ENCODE measurements at regions not wholly inside any gene's neighbourhood (a gene's known extent, or its start where the extent isn't known, plus 50 kb on each side); places are given as distances from the start of the nearest gene placed in this dataset.

DNA sequence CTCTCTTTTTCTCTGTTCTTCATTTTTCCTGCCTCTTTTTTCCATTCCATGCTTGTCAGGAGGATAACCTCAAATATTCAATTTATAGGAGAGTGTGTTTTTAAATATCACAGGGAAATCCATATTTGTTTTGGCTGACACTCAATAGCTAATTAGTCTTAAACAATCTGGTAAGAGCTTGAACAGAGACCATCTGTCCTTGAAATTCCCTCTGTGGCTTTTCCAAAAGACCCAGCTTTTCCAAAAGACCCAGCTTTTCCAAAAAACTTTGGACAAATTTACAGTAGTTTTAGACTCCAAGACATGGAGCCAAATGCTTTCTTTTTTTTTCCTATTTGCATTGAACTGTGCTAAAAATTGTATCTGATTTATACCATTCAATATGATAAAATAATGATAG is 127.4 kb upstream of the FAM83B start:
- no peak for DNase-seq

- no peak for DNase-seq
Observed at GRCh38 chr6:54719633-54720032, 126.9 kb upstream of the FAM83B start.

- no peak for DNase-seq
Observed at GRCh38 chr6:54722328-54722727, 124.2 kb upstream of the FAM83B start.

GRCh38 chr6:54729716-54730115 is 116.9 kb upstream of the FAM83B start:
- DNase-seq, result no peak

DNA sequence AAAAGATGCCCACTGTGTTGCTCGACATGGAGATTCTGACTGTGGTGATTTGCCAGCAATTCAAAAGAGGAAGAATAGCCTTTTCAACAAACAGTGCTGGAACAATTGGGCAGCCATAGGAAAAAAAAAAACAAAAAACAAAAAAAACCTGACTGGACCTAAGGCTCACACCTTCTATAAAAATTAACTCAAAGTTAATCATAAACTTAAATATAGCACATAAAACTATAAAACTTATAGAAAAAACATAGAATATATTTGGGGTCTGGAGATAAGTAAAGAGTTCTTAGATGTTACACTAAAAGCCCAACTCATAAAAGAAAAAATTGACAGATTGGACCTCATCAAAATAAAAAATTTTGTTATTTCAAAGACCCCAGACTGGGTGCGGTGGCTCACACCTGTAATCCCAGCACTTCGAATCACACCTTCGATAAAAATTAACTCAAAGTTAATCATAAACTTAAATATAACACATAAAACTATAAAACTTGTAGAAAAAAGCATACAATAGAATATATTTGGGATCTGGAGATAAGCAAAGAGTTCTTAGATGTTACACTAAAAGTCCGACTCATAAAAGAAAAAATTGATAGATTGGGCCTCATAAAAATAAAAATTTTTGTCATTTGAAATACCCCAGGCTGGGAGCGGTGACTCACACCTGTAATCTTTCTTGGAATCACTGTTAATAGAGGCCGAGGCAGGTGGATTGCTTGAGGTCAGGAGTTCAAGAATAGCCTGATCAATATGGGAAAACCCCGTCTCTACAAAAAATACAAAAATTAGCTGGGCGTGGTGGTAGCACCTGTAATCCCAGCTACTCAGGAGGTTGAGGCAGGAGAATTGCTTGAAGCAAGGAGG is 115.6 kb upstream of the FAM83B start:
- DNase-seq, result no peak

- DNase-seq, result no peak
Observed at GRCh38 chr6:54737247-54737646, 109.3 kb upstream of the FAM83B start.

GRCh38 chr6:54747955-54748354 is 98.6 kb upstream of the FAM83B start:
- no peak for DNase-seq

DNA sequence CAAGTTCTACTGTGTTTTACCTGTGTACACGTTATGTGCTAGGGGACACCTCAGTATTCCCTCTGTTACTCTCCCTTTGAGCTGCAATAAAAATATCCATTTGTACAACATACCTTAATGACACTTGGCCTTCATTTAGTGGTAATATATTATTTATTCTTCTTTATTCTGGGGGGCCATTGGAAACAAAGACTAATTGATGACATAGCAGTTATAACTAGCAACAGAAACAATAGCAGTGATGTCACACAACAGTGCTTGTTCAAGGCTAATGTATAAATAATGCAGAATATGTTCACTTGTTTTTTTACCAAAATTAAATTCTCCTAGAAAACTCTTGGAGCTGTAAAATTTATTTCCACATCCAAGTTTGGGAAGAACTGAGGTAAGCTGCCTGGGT is 92.2 kb upstream of the FAM83B start:
- no peak for DNase-seq

DNA sequence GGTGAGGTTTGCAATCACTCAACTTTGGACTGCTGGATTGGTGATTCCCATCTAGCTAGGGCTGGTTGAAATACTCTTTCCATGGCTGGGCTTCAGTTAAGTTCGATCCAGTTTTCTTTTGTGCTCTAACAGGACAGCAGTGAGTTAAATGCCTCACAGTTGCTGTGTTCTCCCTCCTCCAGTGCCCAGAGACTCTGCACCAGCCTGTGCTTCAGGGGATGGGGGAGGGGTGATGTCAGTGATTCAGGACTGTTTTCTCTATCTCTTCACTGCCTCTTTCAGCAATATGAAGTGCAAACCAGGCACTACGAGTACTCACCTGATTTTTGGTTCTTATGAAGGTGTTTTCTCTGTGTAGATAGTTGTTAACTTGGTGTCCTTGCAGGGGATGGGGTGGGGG is 88.2 kb upstream of the FAM83B start:
- DNase-seq, result no peak

GRCh38 chr6:54768494-54768893 is 78.1 kb upstream of the FAM83B start:
- no peak for DNase-seq

GRCh38 chr6:54770328-54770727 is 76.2 kb upstream of the FAM83B start:
- DNase-seq, result no peak

DNA sequence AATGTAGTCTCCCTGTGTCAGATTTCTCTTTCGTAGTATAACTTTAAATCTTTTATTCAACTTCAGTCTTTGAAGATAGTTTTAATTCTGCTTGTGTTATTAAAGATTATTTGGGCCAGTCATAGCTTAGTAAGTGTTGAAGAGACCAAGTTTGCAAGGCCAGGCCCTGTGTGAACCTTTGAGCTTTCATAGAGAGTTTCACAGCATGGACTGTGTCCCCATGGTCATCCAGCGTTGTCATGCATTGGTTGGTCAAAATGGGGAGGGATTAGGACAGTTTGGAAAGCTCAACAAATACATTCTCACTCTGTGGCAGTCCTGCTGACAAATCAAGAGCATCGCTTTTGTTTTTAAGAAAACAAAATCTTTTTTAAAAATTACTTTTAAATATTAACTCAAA is 74.6 kb upstream of the FAM83B start:
- no peak for DNase-seq

GRCh38 chr6:54772610-54773009 is 74.0 kb upstream of the FAM83B start:
- DNase-seq, result no peak

DNA sequence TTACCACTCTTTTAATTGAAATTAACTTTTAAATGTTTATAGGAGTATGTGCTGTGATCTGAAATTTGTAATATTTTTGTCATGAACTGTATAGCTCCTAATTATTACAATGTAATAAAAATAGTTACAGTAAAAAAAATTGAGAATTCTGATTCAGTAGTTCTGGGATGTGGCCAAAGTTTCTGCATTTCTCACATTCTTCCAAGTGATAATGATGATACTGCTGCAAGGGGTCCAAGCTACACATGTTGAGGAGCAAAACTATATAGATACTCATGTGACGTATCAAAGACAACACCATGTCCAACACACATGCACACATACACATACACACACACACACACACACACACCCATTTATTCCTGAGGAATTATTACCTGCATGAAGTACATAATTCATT is 71.0 kb upstream of the FAM83B start:
- no peak for DNase-seq

GRCh38 chr6:54776891-54777290 is 69.7 kb upstream of the FAM83B start:
- no peak for DNase-seq

DNA sequence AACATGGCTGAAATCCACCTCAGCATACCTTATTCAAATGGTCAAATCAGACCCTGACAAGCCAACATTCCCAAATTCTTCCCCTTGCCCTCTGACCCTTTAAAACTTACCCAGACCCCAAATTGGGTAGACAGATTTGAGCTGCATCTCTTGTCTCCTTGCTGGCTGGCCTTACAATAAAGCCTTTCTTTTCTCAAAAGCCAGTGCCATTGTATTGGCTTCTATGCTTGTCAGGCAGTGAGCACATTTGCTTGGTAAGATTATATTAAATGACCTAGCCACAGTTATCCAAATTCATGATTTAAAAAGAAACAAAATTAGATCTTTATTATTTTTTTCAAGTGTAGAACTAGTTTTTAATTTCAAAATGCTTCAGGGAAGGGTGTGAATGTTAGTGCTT is 67.8 kb upstream of the FAM83B start:
- DNase-seq, result no peak

GRCh38 chr6:54784011-54784410 is 62.6 kb upstream of the FAM83B start:
- no peak for DNase-seq

- DNase-seq, result no peak
Observed at GRCh38 chr6:54786154-54786553, 60.4 kb upstream of the FAM83B start.

GRCh38 chr6:54787825-54788224 is 58.7 kb upstream of the FAM83B start:
- DNase-seq, result no peak

Data from stimulated activated CD4-positive, alpha-beta T cell treated with anti-CD3 and anti-CD28 coated beads, Interleukin-2, amount 100 ng/mL, for 48 hours (primary cell).